ENCODE measurements at regions not wholly inside any gene's neighbourhood (a gene's known extent, or its start where the extent isn't known, plus 50 kb on each side); places are given as distances from the start of the nearest gene placed in this dataset.

- TF ChIP-seq CTCF (IDR thresholded peaks at IDR 0.05) (no peak), SMAD4 (CRISPR knock-in tag; IDR thresholded peaks at IDR 0.05) (no peak), ZNF121 (CRISPR knock-in tag; IDR thresholded peaks at IDR 0.05) (no peak), ESRRA (CRISPR knock-in tag; IDR thresholded peaks at IDR 0.05; ENCODE audit: borderline replicate concordance) (no peak), NR1H2 (CRISPR knock-in tag; IDR thresholded peaks at IDR 0.05) (no peak)
- TF ChIP-seq, protein P1, sequence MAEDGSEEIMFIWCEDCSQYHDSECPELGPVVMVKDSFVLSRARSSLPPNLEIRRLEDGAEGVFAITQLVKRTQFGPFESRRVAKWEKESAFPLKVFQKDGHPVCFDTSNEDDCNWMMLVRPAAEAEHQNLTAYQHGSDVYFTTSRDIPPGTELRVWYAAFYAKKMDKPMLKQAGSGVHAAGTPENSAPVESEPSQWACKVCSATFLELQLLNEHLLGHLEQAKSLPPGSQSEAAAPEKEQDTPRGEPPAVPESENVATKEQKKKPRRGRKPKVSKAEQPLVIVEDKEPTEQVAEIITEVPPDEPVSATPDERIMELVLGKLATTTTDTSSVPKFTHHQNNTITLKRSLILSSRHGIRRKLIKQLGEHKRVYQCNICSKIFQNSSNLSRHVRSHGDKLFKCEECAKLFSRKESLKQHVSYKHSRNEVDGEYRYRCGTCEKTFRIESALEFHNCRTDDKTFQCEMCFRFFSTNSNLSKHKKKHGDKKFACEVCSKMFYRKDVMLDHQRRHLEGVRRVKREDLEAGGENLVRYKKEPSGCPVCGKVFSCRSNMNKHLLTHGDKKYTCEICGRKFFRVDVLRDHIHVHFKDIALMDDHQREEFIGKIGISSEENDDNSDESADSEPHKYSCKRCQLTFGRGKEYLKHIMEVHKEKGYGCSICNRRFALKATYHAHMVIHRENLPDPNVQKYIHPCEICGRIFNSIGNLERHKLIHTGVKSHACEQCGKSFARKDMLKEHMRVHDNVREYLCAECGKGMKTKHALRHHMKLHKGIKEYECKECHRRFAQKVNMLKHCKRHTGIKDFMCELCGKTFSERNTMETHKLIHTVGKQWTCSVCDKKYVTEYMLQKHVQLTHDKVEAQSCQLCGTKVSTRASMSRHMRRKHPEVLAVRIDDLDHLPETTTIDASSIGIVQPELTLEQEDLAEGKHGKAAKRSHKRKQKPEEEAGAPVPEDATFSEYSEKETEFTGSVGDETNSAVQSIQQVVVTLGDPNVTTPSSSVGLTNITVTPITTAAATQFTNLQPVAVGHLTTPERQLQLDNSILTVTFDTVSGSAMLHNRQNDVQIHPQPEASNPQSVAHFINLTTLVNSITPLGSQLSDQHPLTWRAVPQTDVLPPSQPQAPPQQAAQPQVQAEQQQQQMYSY (CRISPR knock-in tag; IDR thresholded peaks at IDR 0.05) = no peak
- TF ChIP-seq, protein P2, sequence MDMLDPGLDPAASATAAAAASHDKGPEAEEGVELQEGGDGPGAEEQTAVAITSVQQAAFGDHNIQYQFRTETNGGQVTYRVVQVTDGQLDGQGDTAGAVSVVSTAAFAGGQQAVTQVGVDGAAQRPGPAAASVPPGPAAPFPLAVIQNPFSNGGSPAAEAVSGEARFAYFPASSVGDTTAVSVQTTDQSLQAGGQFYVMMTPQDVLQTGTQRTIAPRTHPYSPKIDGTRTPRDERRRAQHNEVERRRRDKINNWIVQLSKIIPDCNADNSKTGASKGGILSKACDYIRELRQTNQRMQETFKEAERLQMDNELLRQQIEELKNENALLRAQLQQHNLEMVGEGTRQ (CRISPR knock-in tag; IDR thresholded peaks at IDR 0.05) = no peak
- TF ChIP-seq, protein P3, sequence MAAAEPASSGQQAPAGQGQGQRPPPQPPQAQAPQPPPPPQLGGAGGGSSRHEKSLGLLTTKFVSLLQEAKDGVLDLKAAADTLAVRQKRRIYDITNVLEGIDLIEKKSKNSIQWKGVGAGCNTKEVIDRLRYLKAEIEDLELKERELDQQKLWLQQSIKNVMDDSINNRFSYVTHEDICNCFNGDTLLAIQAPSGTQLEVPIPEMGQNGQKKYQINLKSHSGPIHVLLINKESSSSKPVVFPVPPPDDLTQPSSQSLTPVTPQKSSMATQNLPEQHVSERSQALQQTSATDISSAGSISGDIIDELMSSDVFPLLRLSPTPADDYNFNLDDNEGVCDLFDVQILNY (CRISPR knock-in tag; IDR thresholded peaks at IDR 0.05) = no peak
Observed at GRCh38 chr10:14439451-14440259, 108.9 kb upstream of the FRMD4A start.

All from WTC11 (cell line).